GM23338 (cell line): ENCODE measurements at regions not wholly inside any gene's neighbourhood (a gene's known extent, or its start where the extent isn't known, plus 50 kb on each side); places are given as distances from the start of the nearest gene placed in this dataset.

Experiments used
- ATAC-seq: fragments of 200-7000 bp; cut with Tn5 transposase; 3 replicates; pipeline ENCODE4 v1.9.1; 2020
- DNase-seq: peaks from one replicate; pipeline ENCODE4 v3.0.0-alpha.2; 2015; ENCODE audit warnings: low spot score
- H2AFZ ChIP-seq: fragments of 200-600 bp; sonication (generic); 2 replicates; pipeline ENCODE4 v1.8.0; 2016; ENCODE audit warnings: antibody characterized with exemption, mild to moderate bottlenecking, moderate library complexity
- H3F3A ChIP-seq: fragments of 200-600 bp; sonication (generic); replicated peaks from 2 replicates; pipeline ENCODE4 v1.8.0; 2017; ENCODE audit warnings: antibody characterized with exemption, mixed run types, low read depth
- H3K27ac ChIP-seq: fragments of 200-600 bp; sonication (generic); 2 replicates; pipeline ENCODE4 v1.6.1; 2016; ENCODE audit warnings: low read depth
- H3K27me3 ChIP-seq: fragments of 200-600 bp; sonication (generic); 2 replicates; pipeline ENCODE4 v1.8.0; 2016; ENCODE audit warnings: mild to moderate bottlenecking, mixed run types, moderate library complexity; ENCODE audit not compliant: insufficient read depth
- H3K36me3 ChIP-seq: fragments of 200-600 bp; sonication (generic); 2 replicates; pipeline ENCODE4 v1.8.0; 2016; ENCODE audit warnings: mild to moderate bottlenecking; ENCODE audit not compliant: insufficient read depth
- H3K4me1 ChIP-seq: fragments of 200-600 bp; sonication (generic); 2 replicates; pipeline ENCODE4 v1.8.0; 2016; ENCODE audit warnings: mild to moderate bottlenecking, moderate library complexity; ENCODE audit not compliant: insufficient read depth
- H3K4me2 ChIP-seq: fragments of 200-600 bp; sonication (generic); 2 replicates; pipeline ENCODE4 v1.7.1; 2017; ENCODE audit warnings: mixed run types
- H3K4me3 ChIP-seq: fragments of 200-600 bp; sonication (generic); 2 replicates; pipeline ENCODE4 v1.6.1; 2016; ENCODE audit warnings: mixed run types
- H3K79me2 ChIP-seq: fragments of 200-600 bp; sonication (generic); replicated peaks from 2 replicates; pipeline ENCODE4 v1.8.0; 2017; ENCODE audit warnings: mild to moderate bottlenecking; ENCODE audit not compliant: insufficient read depth
- H3K9me2 ChIP-seq: fragments of 200-600 bp; sonication (generic); 2 replicates; pipeline ENCODE4 v1.8.0; 2017; ENCODE audit not compliant: insufficient read depth
- H4K20me1 ChIP-seq: fragments of 200-600 bp; sonication (generic); replicated peaks from 2 replicates; pipeline ENCODE4 v1.8.0; 2017; ENCODE audit warnings: mild to moderate bottlenecking; ENCODE audit not compliant: insufficient read depth
- H3K27ac Mint-ChIP-seq: 2 replicates; pipeline ENCODE4 v1.8.0; 2020; ENCODE audit warnings: inconsistent platforms, mild to moderate bottlenecking, moderate library complexity, mixed read lengths
- H3K27me3 Mint-ChIP-seq: 3 replicates; pipeline ENCODE4 v1.8.0; 2022; ENCODE audit warnings: low read depth, mild to moderate bottlenecking, moderate library complexity, mixed read lengths, inconsistent platforms; ENCODE audit not compliant: insufficient read depth, poor library complexity
- H3K36me3 Mint-ChIP-seq: 3 replicates; pipeline ENCODE4 v1.8.0; 2021; ENCODE audit warnings: low read depth, mild to moderate bottlenecking, inconsistent platforms, moderate library complexity, mixed read lengths
- H3K4me1 Mint-ChIP-seq: 3 replicates; pipeline ENCODE4 v1.8.0; 2020; ENCODE audit warnings: mild to moderate bottlenecking, inconsistent platforms, mixed read lengths
- H3K4me3 Mint-ChIP-seq: 3 replicates; pipeline ENCODE4 v1.8.0; 2021; ENCODE audit warnings: moderate library complexity, mild to moderate bottlenecking, inconsistent platforms, mixed read lengths
- H3K9me3 Mint-ChIP-seq: 3 replicates; pipeline ENCODE4 v1.8.0; 2020; ENCODE audit warnings: moderate library complexity, mild to moderate bottlenecking, inconsistent platforms, mixed read lengths
- CREB1 ChIP-seq: fragments of 250-450 bp; sonication (Bioruptor Pico); IDR thresholded peaks from 2 replicates; pipeline ENCODE4 v1.5.0; 2020; ENCODE audit warnings: low read depth, mild to moderate bottlenecking, moderate library complexity
- CTCF ChIP-seq, 2 experiments: fragments of 200-600 bp in 1 of 2; sonication (generic) in 1 of 2; conservative IDR thresholded peaks; 2 replicates each; pipeline versions ENCODE4 v1.5.1 to v1.6.1; 2016 to 2017; ENCODE audit warnings: antibody characterized with exemption in 2 of 2, low read depth in 2 of 2, mild to moderate bottlenecking in 2 of 2, moderate library complexity in 1 of 2
- ETS1 ChIP-seq: IDR thresholded peaks from 2 replicates; pipeline ENCODE4 v1.6.1; 2016; ENCODE audit warnings: antibody characterized with exemption
- EZH2 ChIP-seq: fragments of 200-600 bp; sonication (generic); IDR thresholded peaks from one replicate; pipeline ENCODE4 v1.8.0; 2017; ENCODE audit warnings: antibody characterized with exemption, mild to moderate bottlenecking, low read depth; ENCODE audit not compliant: unreplicated experiment
- EZH2phosphoT487 ChIP-seq: fragments of 200-600 bp; sonication (generic); IDR thresholded peaks from one replicate; pipeline ENCODE4 v1.8.1; 2018; ENCODE audit warnings: antibody characterized with exemption; ENCODE audit not compliant: unreplicated experiment
- JUNB ChIP-seq: IDR thresholded peaks from one replicate; pipeline ENCODE4 v1.6.1; 2016; ENCODE audit warnings: antibody characterized with exemption; ENCODE audit not compliant: unreplicated experiment
- POLR2AphosphoS5 ChIP-seq: IDR thresholded peaks from 2 replicates; pipeline ENCODE4 v1.6.1; 2016; ENCODE audit warnings: antibody characterized with exemption, low read depth
- STAT1 ChIP-seq: IDR thresholded peaks from one replicate; pipeline ENCODE4 v1.6.1; 2016; ENCODE audit warnings: antibody characterized with exemption; ENCODE audit not compliant: unreplicated experiment
- ZNF114 ChIP-seq: fragments of 250-450 bp; sonication (Bioruptor Pico); IDR thresholded peaks from 2 replicates; pipeline ENCODE4 v1.5.0; 2020; ENCODE audit warnings: mild to moderate bottlenecking, moderate library complexity
- ZNF331 ChIP-seq: fragments of 250-450 bp; sonication (Bioruptor Pico); IDR thresholded peaks from 2 replicates; pipeline ENCODE4 v1.5.0; 2020; ENCODE audit warnings: low read depth, mild to moderate bottlenecking, moderate library complexity
- ZNF462 ChIP-seq: fragments of 250-450 bp; sonication (Bioruptor Pico); IDR thresholded peaks from 2 replicates; pipeline ENCODE4 v1.5.0; 2020; ENCODE audit warnings: mild to moderate bottlenecking, moderate library complexity

GRCh38 chr10:128481152-128481840, 355.1 kb upstream of the MKI67 start (continued):
- TF ChIP-seq ZNF462, result no peak
- TF ChIP-seq CTCF (conservative IDR thresholded peaks at IDR 0.05; ENCODE audit: low read depth in 2 of 2), result no peak
- TF ChIP-seq JUNB, result no peak
- no peak for TF ChIP-seq STAT1
- no peak for TF ChIP-seq CREB1
- TF ChIP-seq ZNF331, result no peak

GRCh38 chr10:128482052-128482451, 355.8 kb upstream of the MKI67 start:
- Mint-ChIP-seq H3K27ac (no peak overlapping the region), H3K9me3 (no peaks in the 10 kb centered on the region), H3K4me1 (peaks cover 33% of the 10 kb centered on the region), H3K36me3 (no peaks in the 10 kb centered on the region), H3K4me3 (no peak overlapping the region), H3K27me3 (peaks cover 8% of the 10 kb centered on the region)
- H3K4me3 ChIP-seq, result no peak overlapping the region
- no peaks in the 10 kb centered on the region; the same call in 1 of the 2 replicates for H3K4me1 ChIP-seq
- no peaks in the 10 kb centered on the region for H4K20me1 ChIP-seq
- H3K9me2 ChIP-seq, result peaks cover 8% of the 10 kb centered on the region; the same call in 1 of the 2 replicates
- no peaks in the 10 kb centered on the region for H3F3A ChIP-seq
- H3K4me2 ChIP-seq, result no peak overlapping the region
- H3K79me2 ChIP-seq, result no peaks in the 10 kb centered on the region
- no peak overlapping the region for H2AFZ ChIP-seq
- H3K27ac ChIP-seq, result no peak overlapping the region
- H3K27me3 ChIP-seq, result no peaks in the 10 kb centered on the region
- ATAC-seq (no peak), DNase-seq (no peak)
- H3K36me3 ChIP-seq, result no peaks in the 10 kb centered on the region
- TF ChIP-seq ETS1 (no peak), JUNB (no peak), POLR2AphosphoS5 (no peak), ZNF114 (no peak), CTCF (conservative IDR thresholded peaks at IDR 0.05; ENCODE audit: low read depth in 2 of 2) (no peak), EZH2phosphoT487 (no peak), CREB1 (no peak), EZH2 (no peak)
